GM23338 (cell line): ENCODE measurements at regions not wholly inside any gene's neighbourhood (a gene's known extent, or its start where the extent isn't known, plus 50 kb on each side); places are given as distances from the start of the nearest gene placed in this dataset.

ENCODE experiments used
- ATAC-seq: fragments of 200-7000 bp; cut with Tn5 transposase; 3 replicates; pipeline ENCODE4 v1.9.1; 2020
- DNase-seq: peaks from one replicate; pipeline ENCODE4 v3.0.0-alpha.2; 2015; ENCODE audit warnings: low spot score
- H2AFZ ChIP-seq: fragments of 200-600 bp; sonication (generic); 2 replicates; pipeline ENCODE4 v1.8.0; 2016; ENCODE audit warnings: antibody characterized with exemption, mild to moderate bottlenecking, moderate library complexity
- H3F3A ChIP-seq: fragments of 200-600 bp; sonication (generic); replicated peaks from 2 replicates; pipeline ENCODE4 v1.8.0; 2017; ENCODE audit warnings: antibody characterized with exemption, mixed run types, low read depth
- H3K27ac ChIP-seq: fragments of 200-600 bp; sonication (generic); 2 replicates; pipeline ENCODE4 v1.6.1; 2016; ENCODE audit warnings: low read depth
- H3K27me3 ChIP-seq: fragments of 200-600 bp; sonication (generic); 2 replicates; pipeline ENCODE4 v1.8.0; 2016; ENCODE audit warnings: mild to moderate bottlenecking, mixed run types, moderate library complexity; ENCODE audit not compliant: insufficient read depth
- H3K36me3 ChIP-seq: fragments of 200-600 bp; sonication (generic); 2 replicates; pipeline ENCODE4 v1.8.0; 2016; ENCODE audit warnings: mild to moderate bottlenecking; ENCODE audit not compliant: insufficient read depth
- H3K4me1 ChIP-seq: fragments of 200-600 bp; sonication (generic); 2 replicates; pipeline ENCODE4 v1.8.0; 2016; ENCODE audit warnings: mild to moderate bottlenecking, moderate library complexity; ENCODE audit not compliant: insufficient read depth
- H3K4me2 ChIP-seq: fragments of 200-600 bp; sonication (generic); 2 replicates; pipeline ENCODE4 v1.7.1; 2017; ENCODE audit warnings: mixed run types
- H3K4me3 ChIP-seq: fragments of 200-600 bp; sonication (generic); 2 replicates; pipeline ENCODE4 v1.6.1; 2016; ENCODE audit warnings: mixed run types
- H3K79me2 ChIP-seq: fragments of 200-600 bp; sonication (generic); replicated peaks from 2 replicates; pipeline ENCODE4 v1.8.0; 2017; ENCODE audit warnings: mild to moderate bottlenecking; ENCODE audit not compliant: insufficient read depth
- H3K9me2 ChIP-seq: fragments of 200-600 bp; sonication (generic); 2 replicates; pipeline ENCODE4 v1.8.0; 2017; ENCODE audit not compliant: insufficient read depth
- H4K20me1 ChIP-seq: fragments of 200-600 bp; sonication (generic); replicated peaks from 2 replicates; pipeline ENCODE4 v1.8.0; 2017; ENCODE audit warnings: mild to moderate bottlenecking; ENCODE audit not compliant: insufficient read depth
- H3K27ac Mint-ChIP-seq: 2 replicates; pipeline ENCODE4 v1.8.0; 2020; ENCODE audit warnings: inconsistent platforms, mild to moderate bottlenecking, moderate library complexity, mixed read lengths
- H3K27me3 Mint-ChIP-seq: 3 replicates; pipeline ENCODE4 v1.8.0; 2022; ENCODE audit warnings: low read depth, mild to moderate bottlenecking, moderate library complexity, mixed read lengths, inconsistent platforms; ENCODE audit not compliant: insufficient read depth, poor library complexity
- H3K36me3 Mint-ChIP-seq: 3 replicates; pipeline ENCODE4 v1.8.0; 2021; ENCODE audit warnings: low read depth, mild to moderate bottlenecking, inconsistent platforms, moderate library complexity, mixed read lengths
- H3K4me1 Mint-ChIP-seq: 3 replicates; pipeline ENCODE4 v1.8.0; 2020; ENCODE audit warnings: mild to moderate bottlenecking, inconsistent platforms, mixed read lengths
- H3K4me3 Mint-ChIP-seq: 3 replicates; pipeline ENCODE4 v1.8.0; 2021; ENCODE audit warnings: moderate library complexity, mild to moderate bottlenecking, inconsistent platforms, mixed read lengths
- H3K9me3 Mint-ChIP-seq: 3 replicates; pipeline ENCODE4 v1.8.0; 2020; ENCODE audit warnings: moderate library complexity, mild to moderate bottlenecking, inconsistent platforms, mixed read lengths
- EZH2 ChIP-seq: fragments of 200-600 bp; sonication (generic); IDR thresholded peaks from one replicate; pipeline ENCODE4 v1.8.0; 2017; ENCODE audit warnings: antibody characterized with exemption, mild to moderate bottlenecking, low read depth; ENCODE audit not compliant: unreplicated experiment
- EZH2phosphoT487 ChIP-seq: fragments of 200-600 bp; sonication (generic); IDR thresholded peaks from one replicate; pipeline ENCODE4 v1.8.1; 2018; ENCODE audit warnings: antibody characterized with exemption; ENCODE audit not compliant: unreplicated experiment
- NANOG ChIP-seq: IDR thresholded peaks from 2 replicates; pipeline ENCODE4 v1.6.1; 2016; ENCODE audit warnings: antibody characterized with exemption, borderline replicate concordance
- POLR2AphosphoS5 ChIP-seq: IDR thresholded peaks from 2 replicates; pipeline ENCODE4 v1.6.1; 2016; ENCODE audit warnings: antibody characterized with exemption, low read depth
- STAT1 ChIP-seq: IDR thresholded peaks from one replicate; pipeline ENCODE4 v1.6.1; 2016; ENCODE audit warnings: antibody characterized with exemption; ENCODE audit not compliant: unreplicated experiment
- ZNF331 ChIP-seq: fragments of 250-450 bp; sonication (Bioruptor Pico); IDR thresholded peaks from 2 replicates; pipeline ENCODE4 v1.5.0; 2020; ENCODE audit warnings: low read depth, mild to moderate bottlenecking, moderate library complexity
- TF ChIP-seq, protein P1 (sequence below): fragments of 250-450 bp; sonication (Bioruptor Pico); IDR thresholded peaks from 2 replicates; pipeline ENCODE4 v1.5.0; 2020; ENCODE audit warnings: mild to moderate bottlenecking, moderate library complexity
- TF ChIP-seq, protein P2 (sequence below), 2 experiments: fragments of 200-600 bp in 1 of 2; sonication (generic) in 1 of 2; conservative IDR thresholded peaks; 2 replicates each; pipeline versions ENCODE4 v1.5.1 to v1.6.1; 2016 to 2017; ENCODE audit warnings: antibody characterized with exemption in 2 of 2, low read depth in 2 of 2, mild to moderate bottlenecking in 2 of 2, moderate library complexity in 1 of 2
- TF ChIP-seq, protein P3 (sequence below): IDR thresholded peaks from one replicate; pipeline ENCODE4 v1.6.1; 2018; ENCODE audit warnings: antibody characterized with exemption; ENCODE audit not compliant: unreplicated experiment
- TF ChIP-seq, protein P4 (sequence below): IDR thresholded peaks from 2 replicates; pipeline ENCODE4 v1.6.1; 2016; ENCODE audit warnings: antibody characterized with exemption

DNA sequence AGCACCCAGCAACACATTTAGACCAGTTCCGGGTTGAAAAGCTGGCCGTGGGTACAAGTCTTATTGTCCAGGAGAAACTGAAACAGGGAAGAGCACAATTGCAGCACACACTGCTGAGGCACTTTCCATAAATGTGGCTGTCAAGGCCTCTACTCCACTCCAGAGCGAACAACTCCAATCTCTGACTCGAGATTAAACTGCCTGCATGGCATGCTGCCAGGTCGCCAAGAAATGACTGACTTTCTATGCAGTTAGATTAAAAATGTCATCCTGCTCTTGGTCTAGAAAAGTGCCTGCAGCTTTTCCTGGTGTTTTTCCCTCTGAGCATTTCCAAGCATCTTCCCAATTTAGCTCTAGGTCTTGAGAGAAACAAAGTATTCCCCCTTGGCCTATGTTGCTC lies 260.6 kb upstream of the EMCN start (continued):
- TF ChIP-seq, protein P1, sequence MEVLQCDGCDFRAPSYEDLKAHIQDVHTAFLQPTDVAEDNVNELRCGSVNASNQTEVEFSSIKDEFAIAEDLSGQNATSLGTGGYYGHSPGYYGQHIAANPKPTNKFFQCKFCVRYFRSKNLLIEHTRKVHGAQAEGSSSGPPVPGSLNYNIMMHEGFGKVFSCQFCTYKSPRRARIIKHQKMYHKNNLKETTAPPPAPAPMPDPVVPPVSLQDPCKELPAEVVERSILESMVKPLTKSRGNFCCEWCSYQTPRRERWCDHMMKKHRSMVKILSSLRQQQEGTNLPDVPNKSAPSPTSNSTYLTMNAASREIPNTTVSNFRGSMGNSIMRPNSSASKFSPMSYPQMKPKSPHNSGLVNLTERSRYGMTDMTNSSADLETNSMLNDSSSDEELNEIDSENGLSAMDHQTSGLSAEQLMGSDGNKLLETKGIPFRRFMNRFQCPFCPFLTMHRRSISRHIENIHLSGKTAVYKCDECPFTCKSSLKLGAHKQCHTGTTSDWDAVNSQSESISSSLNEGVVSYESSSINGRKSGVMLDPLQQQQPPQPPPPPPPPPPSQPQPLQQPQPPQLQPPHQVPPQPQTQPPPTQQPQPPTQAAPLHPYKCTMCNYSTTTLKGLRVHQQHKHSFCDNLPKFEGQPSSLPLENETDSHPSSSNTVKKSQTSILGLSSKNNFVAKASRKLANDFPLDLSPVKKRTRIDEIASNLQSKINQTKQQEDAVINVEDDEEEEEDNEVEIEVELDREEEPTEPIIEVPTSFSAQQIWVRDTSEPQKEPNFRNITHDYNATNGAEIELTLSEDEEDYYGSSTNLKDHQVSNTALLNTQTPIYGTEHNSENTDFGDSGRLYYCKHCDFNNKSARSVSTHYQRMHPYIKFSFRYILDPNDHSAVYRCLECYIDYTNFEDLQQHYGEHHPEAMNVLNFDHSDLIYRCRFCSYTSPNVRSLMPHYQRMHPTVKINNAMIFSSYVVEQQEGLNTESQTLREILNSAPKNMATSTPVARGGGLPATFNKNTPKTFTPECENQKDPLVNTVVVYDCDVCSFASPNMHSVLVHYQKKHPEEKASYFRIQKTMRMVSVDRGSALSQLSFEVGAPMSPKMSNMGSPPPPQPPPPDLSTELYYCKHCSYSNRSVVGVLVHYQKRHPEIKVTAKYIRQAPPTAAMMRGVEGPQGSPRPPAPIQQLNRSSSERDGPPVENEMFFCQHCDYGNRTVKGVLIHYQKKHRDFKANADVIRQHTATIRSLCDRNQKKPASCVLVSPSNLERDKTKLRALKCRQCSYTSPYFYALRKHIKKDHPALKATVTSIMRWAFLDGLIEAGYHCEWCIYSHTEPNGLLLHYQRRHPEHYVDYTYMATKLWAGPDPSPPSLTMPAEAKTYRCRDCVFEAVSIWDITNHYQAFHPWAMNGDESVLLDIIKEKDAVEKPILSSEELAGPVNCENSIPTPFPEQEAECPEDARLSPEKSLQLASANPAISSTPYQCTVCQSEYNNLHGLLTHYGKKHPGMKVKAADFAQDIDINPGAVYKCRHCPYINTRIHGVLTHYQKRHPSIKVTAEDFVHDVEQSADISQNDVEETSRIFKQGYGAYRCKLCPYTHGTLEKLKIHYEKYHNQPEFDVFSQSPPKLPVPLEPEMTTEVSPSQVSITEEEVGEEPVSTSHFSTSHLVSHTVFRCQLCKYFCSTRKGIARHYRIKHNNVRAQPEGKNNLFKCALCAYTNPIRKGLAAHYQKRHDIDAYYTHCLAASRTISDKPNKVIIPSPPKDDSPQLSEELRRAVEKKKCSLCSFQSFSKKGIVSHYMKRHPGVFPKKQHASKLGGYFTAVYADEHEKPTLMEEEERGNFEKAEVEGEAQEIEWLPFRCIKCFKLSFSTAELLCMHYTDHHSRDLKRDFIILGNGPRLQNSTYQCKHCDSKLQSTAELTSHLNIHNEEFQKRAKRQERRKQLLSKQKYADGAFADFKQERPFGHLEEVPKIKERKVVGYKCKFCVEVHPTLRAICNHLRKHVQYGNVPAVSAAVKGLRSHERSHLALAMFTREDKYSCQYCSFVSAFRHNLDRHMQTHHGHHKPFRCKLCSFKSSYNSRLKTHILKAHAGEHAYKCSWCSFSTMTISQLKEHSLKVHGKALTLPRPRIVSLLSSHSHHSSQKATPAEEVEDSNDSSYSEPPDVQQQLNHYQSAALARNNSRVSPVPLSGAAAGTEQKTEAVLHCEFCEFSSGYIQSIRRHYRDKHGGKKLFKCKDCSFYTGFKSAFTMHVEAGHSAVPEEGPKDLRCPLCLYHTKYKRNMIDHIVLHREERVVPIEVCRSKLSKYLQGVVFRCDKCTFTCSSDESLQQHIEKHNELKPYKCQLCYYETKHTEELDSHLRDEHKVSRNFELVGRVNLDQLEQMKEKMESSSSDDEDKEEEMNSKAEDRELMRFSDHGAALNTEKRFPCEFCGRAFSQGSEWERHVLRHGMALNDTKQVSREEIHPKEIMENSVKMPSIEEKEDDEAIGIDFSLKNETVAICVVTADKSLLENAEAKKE (CRISPR knock-in tag): no peak
- TF ChIP-seq EZH2phosphoT487 (no peak), ZNF331 (CRISPR knock-in tag) (no peak)
- TF ChIP-seq, protein P2, sequence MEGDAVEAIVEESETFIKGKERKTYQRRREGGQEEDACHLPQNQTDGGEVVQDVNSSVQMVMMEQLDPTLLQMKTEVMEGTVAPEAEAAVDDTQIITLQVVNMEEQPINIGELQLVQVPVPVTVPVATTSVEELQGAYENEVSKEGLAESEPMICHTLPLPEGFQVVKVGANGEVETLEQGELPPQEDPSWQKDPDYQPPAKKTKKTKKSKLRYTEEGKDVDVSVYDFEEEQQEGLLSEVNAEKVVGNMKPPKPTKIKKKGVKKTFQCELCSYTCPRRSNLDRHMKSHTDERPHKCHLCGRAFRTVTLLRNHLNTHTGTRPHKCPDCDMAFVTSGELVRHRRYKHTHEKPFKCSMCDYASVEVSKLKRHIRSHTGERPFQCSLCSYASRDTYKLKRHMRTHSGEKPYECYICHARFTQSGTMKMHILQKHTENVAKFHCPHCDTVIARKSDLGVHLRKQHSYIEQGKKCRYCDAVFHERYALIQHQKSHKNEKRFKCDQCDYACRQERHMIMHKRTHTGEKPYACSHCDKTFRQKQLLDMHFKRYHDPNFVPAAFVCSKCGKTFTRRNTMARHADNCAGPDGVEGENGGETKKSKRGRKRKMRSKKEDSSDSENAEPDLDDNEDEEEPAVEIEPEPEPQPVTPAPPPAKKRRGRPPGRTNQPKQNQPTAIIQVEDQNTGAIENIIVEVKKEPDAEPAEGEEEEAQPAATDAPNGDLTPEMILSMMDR (conservative IDR thresholded peaks at IDR 0.05; ENCODE audit: low read depth in 2 of 2): no peak

DNA sequence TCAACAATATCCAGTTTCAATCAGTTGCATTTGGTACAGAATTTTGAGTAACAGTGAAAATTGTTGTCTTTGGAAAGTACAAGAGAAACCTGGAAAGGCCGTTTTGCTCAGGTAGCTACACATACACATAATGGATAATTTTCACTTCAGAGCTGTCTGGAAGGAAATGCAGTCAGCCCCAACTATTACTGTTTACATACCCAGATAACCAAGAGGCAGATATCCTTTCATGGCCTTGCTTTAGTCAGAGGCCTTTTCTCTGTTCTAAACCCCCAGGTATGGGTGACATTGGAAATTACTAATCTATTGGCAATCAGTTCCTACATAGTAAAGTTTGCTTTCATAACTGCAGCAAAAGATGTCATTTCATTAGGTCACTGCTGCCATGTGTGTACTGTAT lies 244.9 kb upstream of the EMCN start:
- DNase-seq (no peak), ATAC-seq (no peak)
- H3K4me3 ChIP-seq: no peak overlapping the region
- H2AFZ ChIP-seq: no peak overlapping the region
- no peaks in the 10 kb centered on the region for H3K4me1 Mint-ChIP-seq
- no peaks in the 10 kb centered on the region for H3K79me2 ChIP-seq
- no peak overlapping the region for H3K4me2 ChIP-seq
- peaks cover 4% of the 10 kb centered on the region; the same call in 1 of the 3 replicates for H3K36me3 Mint-ChIP-seq
- no peak overlapping the region for H3K4me3 Mint-ChIP-seq
- no peaks in the 10 kb centered on the region for H4K20me1 ChIP-seq
- no peaks in the 10 kb centered on the region for H3K9me2 ChIP-seq
- no peak overlapping the region for H3K27ac Mint-ChIP-seq
- no peaks in the 10 kb centered on the region; the same call in 2 of the 3 replicates for H3K9me3 Mint-ChIP-seq
- no peaks in the 10 kb centered on the region for H3K27me3 ChIP-seq
- H3K36me3 ChIP-seq: no peaks in the 10 kb centered on the region
- no peaks in the 10 kb centered on the region for H3K27me3 Mint-ChIP-seq
- H3K27ac ChIP-seq: no peak overlapping the region
- no peaks in the 10 kb centered on the region for H3F3A ChIP-seq
- no peaks in the 10 kb centered on the region for H3K4me1 ChIP-seq
- TF ChIP-seq POLR2AphosphoS5: no peak
- TF ChIP-seq NANOG: no peak
- TF ChIP-seq STAT1: no peak
- TF ChIP-seq EZH2: no peak
- TF ChIP-seq, protein P3, sequence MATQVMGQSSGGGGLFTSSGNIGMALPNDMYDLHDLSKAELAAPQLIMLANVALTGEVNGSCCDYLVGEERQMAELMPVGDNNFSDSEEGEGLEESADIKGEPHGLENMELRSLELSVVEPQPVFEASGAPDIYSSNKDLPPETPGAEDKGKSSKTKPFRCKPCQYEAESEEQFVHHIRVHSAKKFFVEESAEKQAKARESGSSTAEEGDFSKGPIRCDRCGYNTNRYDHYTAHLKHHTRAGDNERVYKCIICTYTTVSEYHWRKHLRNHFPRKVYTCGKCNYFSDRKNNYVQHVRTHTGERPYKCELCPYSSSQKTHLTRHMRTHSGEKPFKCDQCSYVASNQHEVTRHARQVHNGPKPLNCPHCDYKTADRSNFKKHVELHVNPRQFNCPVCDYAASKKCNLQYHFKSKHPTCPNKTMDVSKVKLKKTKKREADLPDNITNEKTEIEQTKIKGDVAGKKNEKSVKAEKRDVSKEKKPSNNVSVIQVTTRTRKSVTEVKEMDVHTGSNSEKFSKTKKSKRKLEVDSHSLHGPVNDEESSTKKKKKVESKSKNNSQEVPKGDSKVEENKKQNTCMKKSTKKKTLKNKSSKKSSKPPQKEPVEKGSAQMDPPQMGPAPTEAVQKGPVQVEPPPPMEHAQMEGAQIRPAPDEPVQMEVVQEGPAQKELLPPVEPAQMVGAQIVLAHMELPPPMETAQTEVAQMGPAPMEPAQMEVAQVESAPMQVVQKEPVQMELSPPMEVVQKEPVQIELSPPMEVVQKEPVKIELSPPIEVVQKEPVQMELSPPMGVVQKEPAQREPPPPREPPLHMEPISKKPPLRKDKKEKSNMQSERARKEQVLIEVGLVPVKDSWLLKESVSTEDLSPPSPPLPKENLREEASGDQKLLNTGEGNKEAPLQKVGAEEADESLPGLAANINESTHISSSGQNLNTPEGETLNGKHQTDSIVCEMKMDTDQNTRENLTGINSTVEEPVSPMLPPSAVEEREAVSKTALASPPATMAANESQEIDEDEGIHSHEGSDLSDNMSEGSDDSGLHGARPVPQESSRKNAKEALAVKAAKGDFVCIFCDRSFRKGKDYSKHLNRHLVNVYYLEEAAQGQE: no peak
- TF ChIP-seq, protein P4, sequence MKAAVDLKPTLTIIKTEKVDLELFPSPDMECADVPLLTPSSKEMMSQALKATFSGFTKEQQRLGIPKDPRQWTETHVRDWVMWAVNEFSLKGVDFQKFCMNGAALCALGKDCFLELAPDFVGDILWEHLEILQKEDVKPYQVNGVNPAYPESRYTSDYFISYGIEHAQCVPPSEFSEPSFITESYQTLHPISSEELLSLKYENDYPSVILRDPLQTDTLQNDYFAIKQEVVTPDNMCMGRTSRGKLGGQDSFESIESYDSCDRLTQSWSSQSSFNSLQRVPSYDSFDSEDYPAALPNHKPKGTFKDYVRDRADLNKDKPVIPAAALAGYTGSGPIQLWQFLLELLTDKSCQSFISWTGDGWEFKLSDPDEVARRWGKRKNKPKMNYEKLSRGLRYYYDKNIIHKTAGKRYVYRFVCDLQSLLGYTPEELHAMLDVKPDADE: no peak
